ENCODE measurements at regions not wholly inside any gene's neighbourhood (a gene's known extent, or its start where the extent isn't known, plus 50 kb on each side); places are given as distances from the start of the nearest gene placed in this dataset.

DNA sequence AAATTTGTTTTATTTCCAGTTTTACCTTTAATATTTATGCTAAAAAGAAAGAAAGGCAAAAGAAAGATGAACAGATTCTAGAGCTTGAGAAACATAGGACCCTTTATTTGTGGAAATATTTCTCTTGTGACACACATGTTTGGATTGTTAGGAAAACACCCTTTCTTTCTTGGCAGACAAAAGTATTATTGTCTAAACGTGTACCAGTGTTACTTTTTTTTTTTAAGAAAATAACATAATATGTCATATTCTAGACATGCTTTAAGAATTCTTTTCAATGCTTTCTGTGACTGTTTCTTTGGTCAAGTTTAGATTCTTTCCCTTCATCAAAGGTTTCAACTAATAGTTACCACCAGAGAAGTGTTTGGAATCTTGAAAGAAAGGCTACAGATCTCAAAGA lies 183.4 kb upstream of the CNR1 start:
- intact Hi-C loops (cut with micrococcal nuclease; ENCODE audit: unreplicated experiment): no loop called here
- TF ChIP-seq, protein P1, sequence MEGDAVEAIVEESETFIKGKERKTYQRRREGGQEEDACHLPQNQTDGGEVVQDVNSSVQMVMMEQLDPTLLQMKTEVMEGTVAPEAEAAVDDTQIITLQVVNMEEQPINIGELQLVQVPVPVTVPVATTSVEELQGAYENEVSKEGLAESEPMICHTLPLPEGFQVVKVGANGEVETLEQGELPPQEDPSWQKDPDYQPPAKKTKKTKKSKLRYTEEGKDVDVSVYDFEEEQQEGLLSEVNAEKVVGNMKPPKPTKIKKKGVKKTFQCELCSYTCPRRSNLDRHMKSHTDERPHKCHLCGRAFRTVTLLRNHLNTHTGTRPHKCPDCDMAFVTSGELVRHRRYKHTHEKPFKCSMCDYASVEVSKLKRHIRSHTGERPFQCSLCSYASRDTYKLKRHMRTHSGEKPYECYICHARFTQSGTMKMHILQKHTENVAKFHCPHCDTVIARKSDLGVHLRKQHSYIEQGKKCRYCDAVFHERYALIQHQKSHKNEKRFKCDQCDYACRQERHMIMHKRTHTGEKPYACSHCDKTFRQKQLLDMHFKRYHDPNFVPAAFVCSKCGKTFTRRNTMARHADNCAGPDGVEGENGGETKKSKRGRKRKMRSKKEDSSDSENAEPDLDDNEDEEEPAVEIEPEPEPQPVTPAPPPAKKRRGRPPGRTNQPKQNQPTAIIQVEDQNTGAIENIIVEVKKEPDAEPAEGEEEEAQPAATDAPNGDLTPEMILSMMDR (conservative IDR thresholded peaks at IDR 0.05): no peak
- TF ChIP-seq EZH2 (IDR thresholded peaks at IDR 0.05; ENCODE audit: low read depth): no peak
- Histone ChIP-seq H3K9me2 (ENCODE audit: insufficient read depth) (no peaks in the 10 kb centered on the region), H3F3A (ENCODE audit: insufficient read depth, low read depth) (no peaks in the 10 kb centered on the region), H3K9me3 (ENCODE audit: insufficient read depth, low read depth) (no peaks in the 10 kb centered on the region), H2AFZ (no peak overlapping the region), H3K4me3 (no peak overlapping the region), H3K27ac (no peak overlapping the region), H3K4me1 (replicated peaks; ENCODE audit: insufficient read depth) (no peaks in the 10 kb centered on the region), H4K20me1 (ENCODE audit: insufficient read depth) (no peaks in the 10 kb centered on the region), H3K4me2 (no peak overlapping the region), H3K27me3 (ENCODE audit: insufficient read depth, low read depth) (peaks cover 3% of the 10 kb centered on the region; the same call in 1 of the 2 replicates), H3K79me2 (ENCODE audit: low read depth) (no peaks in the 10 kb centered on the region), H3K36me3 (ENCODE audit: low read depth) (no peaks in the 10 kb centered on the region)
- POLR2A ChIA-PET (ENCODE audit: unreplicated experiment): no interaction called here
- CTCF ChIA-PET: no interaction called here
- BruUV-seq (replicated peaks): no TSS peak
- no peak for DNase-seq

DNA sequence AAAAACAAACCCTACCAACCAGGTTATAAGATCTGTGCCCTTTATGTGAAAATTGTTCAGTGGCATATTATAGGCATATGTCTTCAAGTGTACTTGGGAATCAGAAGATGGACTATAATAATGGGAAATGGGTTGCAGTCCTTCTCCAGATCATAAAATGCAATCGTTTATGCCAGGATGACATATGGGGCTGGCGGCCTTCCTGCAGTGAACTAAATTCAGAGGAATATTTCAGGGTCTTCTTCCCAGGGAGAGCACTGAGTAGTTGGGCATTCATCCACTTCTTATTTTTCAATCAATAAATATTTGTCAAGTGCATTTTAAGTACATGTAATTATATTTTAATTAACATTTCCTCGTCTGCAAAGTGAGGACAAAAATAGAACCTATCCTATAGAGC lies 176.2 kb upstream of the CNR1 start:
- CTCF ChIA-PET: no interaction called here
- Histone ChIP-seq H3K27me3 (ENCODE audit: insufficient read depth, low read depth) (no peaks in the 10 kb centered on the region), H3F3A (ENCODE audit: insufficient read depth, low read depth) (no peaks in the 10 kb centered on the region), H3K9me2 (ENCODE audit: insufficient read depth) (no peaks in the 10 kb centered on the region), H4K20me1 (ENCODE audit: insufficient read depth) (no peaks in the 10 kb centered on the region), H3K9me3 (ENCODE audit: insufficient read depth, low read depth) (no peaks in the 10 kb centered on the region), H3K4me2 (no peak overlapping the region), H2AFZ (no peak overlapping the region), H3K4me1 (replicated peaks; ENCODE audit: insufficient read depth) (no peaks in the 10 kb centered on the region), H3K79me2 (ENCODE audit: low read depth) (no peaks in the 10 kb centered on the region), H3K36me3 (ENCODE audit: low read depth) (no peaks in the 10 kb centered on the region), H3K4me3 (no peak overlapping the region), H3K27ac (no peak overlapping the region)
- BruUV-seq (replicated peaks): no TSS peak
- TF ChIP-seq, protein P1 (conservative IDR thresholded peaks at IDR 0.05): no peak
- intact Hi-C loops (cut with micrococcal nuclease; ENCODE audit: unreplicated experiment): no loop called here
- no peak for DNase-seq
- POLR2A ChIA-PET (ENCODE audit: unreplicated experiment): no interaction called here

DNA sequence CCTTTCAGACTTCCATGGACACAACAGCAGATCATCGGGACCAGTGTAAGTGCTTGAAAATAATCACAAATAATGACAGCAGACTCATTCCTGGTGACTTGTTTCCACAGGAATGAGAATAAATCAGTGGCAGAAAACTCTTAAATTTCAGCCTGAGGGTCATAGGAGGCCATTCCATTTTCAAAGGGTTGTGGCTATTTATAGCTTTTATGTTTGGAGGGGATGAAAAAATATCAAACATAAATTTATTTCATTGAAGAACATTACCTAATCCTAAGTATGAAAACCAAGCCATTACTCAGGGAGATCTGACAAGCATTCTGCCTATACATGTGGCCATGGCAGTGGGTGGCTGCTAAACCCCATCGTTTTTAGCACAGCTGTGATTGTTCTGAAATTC lies 173.6 kb upstream of the CNR1 start:
- H3F3A ChIP-seq (ENCODE audit: insufficient read depth, low read depth): no peaks in the 10 kb centered on the region
- ChIA-PET POLR2A (ENCODE audit: unreplicated experiment) (no interaction called here), CTCF (no interaction called here)
- H3K4me1 ChIP-seq (replicated peaks; ENCODE audit: insufficient read depth): no peaks in the 10 kb centered on the region
- H3K4me3 ChIP-seq: no peak overlapping the region
- H2AFZ ChIP-seq: no peak overlapping the region
- BruUV-seq (replicated peaks): no TSS peak
- H3K27ac ChIP-seq: no peak overlapping the region
- H3K79me2 ChIP-seq (ENCODE audit: low read depth): no peaks in the 10 kb centered on the region
- no peaks in the 10 kb centered on the region for H3K27me3 ChIP-seq (ENCODE audit: insufficient read depth, low read depth)
- H3K4me2 ChIP-seq: no peak overlapping the region
- intact Hi-C loops (cut with micrococcal nuclease; ENCODE audit: unreplicated experiment): no loop called here
- no peaks in the 10 kb centered on the region for H3K9me3 ChIP-seq (ENCODE audit: insufficient read depth, low read depth)
- no peaks in the 10 kb centered on the region for H3K36me3 ChIP-seq (ENCODE audit: low read depth)
- no peak for TF ChIP-seq EZH2 (IDR thresholded peaks at IDR 0.05; ENCODE audit: low read depth)
- TF ChIP-seq, protein P1 (conservative IDR thresholded peaks at IDR 0.05): no peak
- no peak for DNase-seq
- no peaks in the 10 kb centered on the region for H3K9me2 ChIP-seq (ENCODE audit: insufficient read depth)
- H4K20me1 ChIP-seq (ENCODE audit: insufficient read depth): no peaks in the 10 kb centered on the region
